Central memory CD8-positive, alpha-beta T cell (primary cell): ENCODE measurements at regions not wholly inside any gene's neighbourhood (a gene's known extent, or its start where the extent isn't known, plus 50 kb on each side); places are given as distances from the start of the nearest gene placed in this dataset.

ENCODE experiments used
- ATAC-seq: fragments of 150-1000 bp; cut with Tn5 transposase; replicated peaks from 2 replicates; pipeline ENCODE4 v1.10.0; 2022; ENCODE audit warnings: mild to moderate bottlenecking, moderate FRiP score, moderate number of reproducible peaks; ENCODE audit not compliant: poor library complexity, severe bottlenecking; ENCODE audit errors: extremely low read depth
- DNase-seq, 2 donors: peaks; one replicate each; pipeline ENCODE4 v3.0.0; 2021; ENCODE audit warnings: low spot score in 2 of 2
- H3K27ac Mint-ChIP-seq: one replicate; pipeline ENCODE4 v1.8.0; 2022; ENCODE audit warnings: low read depth, mild to moderate bottlenecking, moderate library complexity, mixed read lengths
- H3K27me3 Mint-ChIP-seq: one replicate; pipeline ENCODE4 v1.8.0; 2022; ENCODE audit warnings: mixed read lengths
- H3K36me3 Mint-ChIP-seq: one replicate; pipeline ENCODE4 v1.8.0; 2022; ENCODE audit warnings: mild to moderate bottlenecking, moderate library complexity, mixed read lengths; ENCODE audit not compliant: insufficient read depth
- H3K4me1 Mint-ChIP-seq: one replicate; pipeline ENCODE4 v1.8.0; 2022; ENCODE audit warnings: mixed read lengths
- H3K4me3 Mint-ChIP-seq: one replicate; pipeline ENCODE4 v1.8.0; 2022; ENCODE audit warnings: mild to moderate bottlenecking, moderate library complexity, mixed read lengths
- H3K9me3 Mint-ChIP-seq: one replicate; pipeline ENCODE4 v1.8.0; 2022; ENCODE audit warnings: mixed read lengths

DNA sequence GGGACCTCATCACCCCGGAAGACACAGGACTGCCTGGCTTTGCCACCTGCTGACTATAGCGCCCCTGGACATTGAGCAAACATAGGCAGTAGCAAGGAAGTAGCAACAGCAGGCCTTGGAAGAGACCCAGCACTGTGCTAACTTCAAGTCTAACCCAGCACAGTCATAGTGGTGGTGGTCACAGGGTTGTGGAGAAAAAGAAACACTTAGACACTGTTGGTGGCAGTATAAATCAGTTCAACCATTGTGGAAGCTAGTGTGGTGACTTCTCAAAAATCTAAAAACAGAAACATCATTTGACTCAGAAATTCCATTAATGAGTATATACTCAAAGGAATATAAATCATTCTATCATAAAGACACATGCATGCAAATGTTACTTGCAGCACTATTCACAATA, 874.0 kb upstream of the EPHA5 start:
- no peaks in the 10 kb centered on the region for H3K4me1 Mint-ChIP-seq
- no peak overlapping the region for H3K4me3 Mint-ChIP-seq
- DNase-seq = no peak
- ATAC-seq = no peak
- H3K9me3 Mint-ChIP-seq = peaks cover 14% of the 10 kb centered on the region
- H3K27ac Mint-ChIP-seq = no peak overlapping the region
- no peaks in the 10 kb centered on the region for H3K36me3 Mint-ChIP-seq
- H3K27me3 Mint-ChIP-seq = no peaks in the 10 kb centered on the region

DNA sequence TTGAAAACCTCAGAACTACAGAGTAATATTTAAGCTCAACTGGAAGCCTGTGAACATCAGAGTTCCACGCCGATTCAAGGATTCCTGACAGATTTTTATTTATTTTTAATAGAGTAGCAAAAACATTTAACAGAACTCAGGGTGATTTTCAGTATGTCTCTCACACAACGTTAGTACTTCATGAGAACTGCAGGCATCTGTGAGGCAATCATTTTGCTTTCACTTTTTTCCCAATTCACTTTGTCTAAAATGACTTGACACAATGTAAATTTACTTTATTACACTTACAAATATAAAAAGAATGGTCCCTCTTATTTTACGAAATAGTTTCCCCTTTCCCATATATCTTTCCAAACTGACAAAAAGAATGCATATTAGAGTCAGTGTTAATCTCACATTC, 869.5 kb upstream of the EPHA5 start:
- Mint-ChIP-seq H3K27ac (no peak overlapping the region), H3K27me3 (no peaks in the 10 kb centered on the region), H3K9me3 (peaks cover 17% of the 10 kb centered on the region), H3K36me3 (no peaks in the 10 kb centered on the region), H3K4me1 (no peaks in the 10 kb centered on the region), H3K4me3 (no peak overlapping the region)
- ATAC-seq = no peak
- DNase-seq = no peak

DNA sequence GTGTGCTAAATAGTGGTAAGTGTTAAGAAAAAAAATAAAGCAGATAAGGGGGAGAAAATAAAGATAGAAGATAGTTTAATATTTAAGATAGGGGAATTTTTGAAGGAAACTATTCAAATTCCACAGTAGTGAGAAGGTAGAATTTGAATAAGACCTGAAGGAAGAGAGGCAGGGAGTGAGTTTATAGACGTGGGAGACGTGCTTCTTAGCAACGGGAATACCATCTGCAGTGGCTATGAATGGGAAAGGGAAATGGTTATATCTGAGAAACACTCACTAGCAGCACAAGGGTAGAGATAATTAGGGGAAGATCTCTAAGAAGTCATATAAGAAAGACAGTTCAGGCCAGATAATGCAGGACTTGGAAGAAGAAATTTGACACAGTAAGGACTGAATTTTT, 854.5 kb upstream of the EPHA5 start:
- Mint-ChIP-seq H3K36me3 (no peaks in the 10 kb centered on the region), H3K27me3 (no peaks in the 10 kb centered on the region), H3K9me3 (peaks cover 29% of the 10 kb centered on the region), H3K4me3 (no peak overlapping the region), H3K4me1 (no peaks in the 10 kb centered on the region), H3K27ac (no peak overlapping the region)
- no peak for DNase-seq
- no peak for ATAC-seq

DNA sequence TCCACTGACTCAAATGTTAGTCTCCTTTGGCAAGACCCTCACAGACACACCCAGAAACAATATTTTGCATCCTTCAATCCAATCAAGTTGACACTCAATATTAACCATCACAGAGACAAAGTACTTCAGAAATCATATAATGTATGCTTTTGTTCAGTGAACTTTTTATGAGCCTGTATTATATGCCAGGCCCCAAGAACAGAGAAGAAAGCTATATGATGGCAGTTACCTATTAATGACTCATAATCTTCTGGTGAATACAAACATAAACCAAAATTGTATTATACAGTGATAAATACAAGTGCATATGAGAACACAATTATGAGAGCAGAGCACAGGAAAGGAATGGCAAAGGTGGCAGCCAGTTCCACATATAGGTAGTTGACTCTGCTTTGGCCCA, 852.0 kb upstream of the EPHA5 start:
- no peak for ATAC-seq
- DNase-seq = no peak
- Mint-ChIP-seq H3K9me3 (peaks cover 19% of the 10 kb centered on the region), H3K27ac (no peak overlapping the region), H3K4me3 (no peak overlapping the region), H3K4me1 (no peaks in the 10 kb centered on the region), H3K27me3 (no peaks in the 10 kb centered on the region), H3K36me3 (no peaks in the 10 kb centered on the region)

DNA sequence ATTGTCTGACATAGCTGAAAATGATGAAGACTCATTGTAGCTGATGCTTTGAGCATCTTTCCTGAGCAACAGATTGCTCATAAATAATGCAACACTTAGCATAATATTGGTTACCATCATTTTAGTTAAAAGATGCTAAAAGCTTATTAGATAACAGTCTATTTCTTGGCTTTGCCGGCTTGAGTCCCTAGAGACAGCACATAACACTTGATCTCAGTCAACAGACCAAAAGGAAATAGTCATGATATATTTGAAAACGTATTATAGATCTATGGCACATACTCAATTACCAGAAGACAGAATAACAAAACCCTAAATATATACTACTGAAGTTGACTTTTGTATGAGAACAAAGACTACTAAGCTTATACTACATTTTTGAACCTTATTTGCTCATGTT, 846.7 kb upstream of the EPHA5 start:
- no peaks in the 10 kb centered on the region for H3K4me1 Mint-ChIP-seq
- peaks cover 9% of the 10 kb centered on the region for H3K9me3 Mint-ChIP-seq
- H3K27me3 Mint-ChIP-seq = no peaks in the 10 kb centered on the region
- H3K36me3 Mint-ChIP-seq = no peaks in the 10 kb centered on the region
- ATAC-seq = no peak
- H3K4me3 Mint-ChIP-seq = no peak overlapping the region
- H3K27ac Mint-ChIP-seq = no peak overlapping the region
- no peak for DNase-seq

DNA sequence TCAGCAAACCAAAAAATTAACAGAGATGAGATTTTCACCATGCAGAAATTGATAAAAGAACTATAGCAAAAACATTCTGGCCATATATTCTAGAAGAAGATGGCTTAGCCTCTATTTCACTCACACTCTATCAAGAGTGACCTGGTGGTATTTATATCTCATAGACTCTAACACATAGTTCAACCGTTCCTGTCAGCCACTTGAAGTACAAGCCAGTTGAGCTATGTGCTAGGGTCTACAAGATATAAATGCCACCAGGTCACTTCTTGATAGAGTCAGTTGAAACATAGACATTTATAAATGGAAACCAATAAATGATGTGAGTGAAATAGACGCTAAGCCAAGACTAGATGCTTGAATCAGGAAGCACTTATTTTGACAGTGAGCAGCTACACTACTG, 836.7 kb upstream of the EPHA5 start:
- Mint-ChIP-seq H3K27ac (no peak overlapping the region), H3K4me3 (no peak overlapping the region), H3K4me1 (no peaks in the 10 kb centered on the region), H3K36me3 (no peaks in the 10 kb centered on the region), H3K27me3 (no peaks in the 10 kb centered on the region), H3K9me3 (peaks cover 8% of the 10 kb centered on the region)
- ATAC-seq (no peak), DNase-seq (no peak)

DNA sequence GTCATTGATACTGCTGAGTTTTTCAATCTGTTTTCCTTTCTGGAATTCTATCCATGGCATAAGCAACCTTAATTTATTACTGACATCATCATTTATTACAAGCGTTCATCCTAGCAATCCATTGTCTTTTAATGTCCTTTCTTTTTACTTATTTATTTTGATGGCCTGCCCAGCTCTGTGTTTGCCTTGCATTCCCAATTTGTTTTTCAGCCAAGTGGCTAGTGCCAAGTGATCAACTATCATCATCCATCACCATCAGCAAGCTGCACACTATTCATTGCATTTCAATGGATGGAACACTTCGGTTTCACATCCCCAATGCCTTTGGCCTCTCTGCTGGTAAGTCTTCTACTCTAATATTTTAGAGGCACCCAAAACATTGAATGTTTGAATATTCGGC, 831.7 kb upstream of the EPHA5 start:
- H3K27ac Mint-ChIP-seq = no peak overlapping the region
- H3K4me3 Mint-ChIP-seq = no peak overlapping the region
- H3K27me3 Mint-ChIP-seq = no peaks in the 10 kb centered on the region
- no peaks in the 10 kb centered on the region for H3K4me1 Mint-ChIP-seq
- H3K36me3 Mint-ChIP-seq = no peaks in the 10 kb centered on the region
- ATAC-seq (no peak), DNase-seq (no peak)
- H3K9me3 Mint-ChIP-seq = peaks cover 9% of the 10 kb centered on the region

DNA sequence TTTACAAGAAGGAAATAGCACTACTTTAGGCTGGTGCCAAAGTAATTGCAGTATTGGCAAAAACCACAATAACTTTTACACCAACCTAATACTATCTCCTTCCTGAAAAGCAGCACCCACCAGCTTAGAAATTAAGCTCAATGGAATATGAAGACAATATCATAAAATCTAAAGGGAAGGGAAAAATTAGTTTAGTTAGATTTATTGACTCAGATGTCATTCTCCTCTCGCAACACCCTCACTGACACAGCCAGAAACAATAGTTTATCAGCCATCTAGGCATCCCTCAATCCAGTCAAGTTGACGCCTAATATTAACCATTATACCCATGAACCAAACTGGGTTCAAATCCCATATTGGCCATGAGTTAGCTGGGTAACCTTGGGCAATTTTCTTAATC, 820.4 kb upstream of the EPHA5 start:
- DNase-seq = no peak
- no peak for ATAC-seq
- H3K27me3 Mint-ChIP-seq = no peaks in the 10 kb centered on the region
- no peaks in the 10 kb centered on the region for H3K36me3 Mint-ChIP-seq
- H3K9me3 Mint-ChIP-seq = peaks cover 20% of the 10 kb centered on the region
- no peaks in the 10 kb centered on the region for H3K4me1 Mint-ChIP-seq
- no peak overlapping the region for H3K4me3 Mint-ChIP-seq
- H3K27ac Mint-ChIP-seq = no peak overlapping the region

DNA sequence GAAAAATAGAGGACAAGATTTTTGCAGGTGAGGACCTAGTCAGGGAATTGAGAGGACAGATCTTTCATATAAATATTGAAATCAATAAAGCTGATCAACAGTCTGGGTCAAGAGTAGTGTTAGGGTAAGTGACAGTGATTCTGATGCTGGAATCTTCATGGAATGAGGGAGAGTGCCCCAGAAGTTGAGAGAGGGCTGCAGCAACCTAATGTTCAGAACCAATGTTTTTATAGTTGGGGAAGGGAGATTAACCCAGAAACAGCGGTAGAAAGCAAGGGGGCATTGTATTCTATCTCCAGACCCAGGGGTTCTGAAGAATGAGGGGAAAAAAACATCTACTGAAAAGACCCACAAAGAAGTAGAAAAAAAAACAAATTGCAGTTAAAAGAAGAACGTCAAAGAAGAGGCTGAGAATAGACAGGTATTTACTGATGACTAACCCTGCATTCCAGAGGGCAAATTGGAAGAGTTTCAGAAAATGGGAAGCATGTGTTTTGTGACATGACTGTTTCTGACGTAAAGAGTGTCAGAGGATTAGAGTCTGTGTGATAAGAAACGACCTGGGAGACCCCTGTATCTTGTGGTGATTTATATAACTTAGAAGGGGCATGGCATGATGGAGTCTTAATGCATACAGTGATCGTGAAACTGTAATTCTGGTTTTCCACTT, 819.6 kb upstream of the EPHA5 start:
- Mint-ChIP-seq H3K27me3 (no peaks in the 10 kb centered on the region), H3K36me3 (no peaks in the 10 kb centered on the region), H3K9me3 (peaks cover 20% of the 10 kb centered on the region), H3K4me1 (no peaks in the 10 kb centered on the region), H3K27ac (no peak overlapping the region), H3K4me3 (no peak overlapping the region)
- no peak for ATAC-seq
- no peak for DNase-seq

DNA sequence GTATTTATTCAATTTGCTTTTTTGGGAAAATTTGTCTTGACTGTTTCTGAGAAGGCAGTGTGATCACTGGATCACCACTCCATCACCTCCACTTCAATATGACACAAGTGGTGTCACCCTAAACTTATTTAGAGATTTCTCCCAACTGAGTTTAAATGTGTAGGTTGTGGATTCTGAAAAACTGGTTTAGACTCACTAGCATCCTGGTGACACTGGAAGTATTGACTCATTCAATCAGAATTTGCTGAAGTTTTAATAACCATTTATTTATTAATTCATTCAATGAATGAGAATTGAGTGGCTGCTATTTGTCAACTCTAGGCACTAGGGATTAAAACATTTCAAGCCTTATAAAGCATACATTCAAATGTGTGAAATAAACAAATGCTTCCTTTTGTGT, 819.1 kb upstream of the EPHA5 start:
- H3K36me3 Mint-ChIP-seq = no peaks in the 10 kb centered on the region
- H3K27ac Mint-ChIP-seq = no peak overlapping the region
- H3K4me3 Mint-ChIP-seq = no peak overlapping the region
- no peaks in the 10 kb centered on the region for H3K27me3 Mint-ChIP-seq
- peaks cover 20% of the 10 kb centered on the region for H3K9me3 Mint-ChIP-seq
- ATAC-seq = no peak
- H3K4me1 Mint-ChIP-seq = no peaks in the 10 kb centered on the region
- DNase-seq = no peak

DNA sequence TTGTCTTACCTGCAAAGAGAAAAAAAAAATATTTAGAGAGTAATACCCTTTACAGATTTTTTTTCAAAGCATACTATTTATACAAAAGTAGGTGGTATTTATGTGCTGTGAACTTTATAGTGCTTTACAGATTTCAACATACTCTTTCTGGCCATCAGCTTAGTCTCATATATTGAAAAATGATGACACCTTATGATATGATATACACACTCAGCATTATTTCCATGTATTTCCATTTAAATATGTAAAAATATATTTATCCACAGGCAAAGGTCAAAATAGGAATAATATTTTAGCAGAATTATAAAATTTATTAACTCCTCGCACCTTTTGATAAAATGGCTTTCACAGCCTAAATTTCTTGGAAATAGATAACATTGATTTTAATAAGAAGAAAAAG, 815.8 kb upstream of the EPHA5 start:
- no peaks in the 10 kb centered on the region for H3K27me3 Mint-ChIP-seq
- H3K4me3 Mint-ChIP-seq = no peak overlapping the region

DNA sequence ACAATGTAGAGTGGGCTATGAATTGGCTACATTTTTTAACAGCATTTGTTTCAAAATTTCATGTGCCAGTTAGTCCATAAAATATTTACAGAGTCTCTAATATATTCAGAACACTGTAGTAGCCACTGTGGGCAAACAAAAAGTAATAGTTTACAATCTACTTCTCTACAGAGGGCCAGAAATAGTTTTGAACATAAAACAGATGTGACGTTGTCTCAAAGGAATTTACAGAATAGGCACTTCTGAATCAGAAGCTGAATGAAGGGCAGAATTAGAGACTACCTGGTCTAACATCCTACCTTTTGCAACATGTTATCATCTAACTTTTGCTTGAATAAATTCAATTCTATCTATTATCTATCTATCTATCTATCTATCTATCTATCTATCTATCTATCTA, 811.9 kb upstream of the EPHA5 start:
- DNase-seq (no peak), ATAC-seq (no peak)
- H3K36me3 Mint-ChIP-seq = no peaks in the 10 kb centered on the region
- H3K9me3 Mint-ChIP-seq = peaks cover 17% of the 10 kb centered on the region
- H3K4me3 Mint-ChIP-seq = no peak overlapping the region
- no peaks in the 10 kb centered on the region for H3K4me1 Mint-ChIP-seq
- H3K27ac Mint-ChIP-seq = no peak overlapping the region
- no peaks in the 10 kb centered on the region for H3K27me3 Mint-ChIP-seq

More for the DNA sequence above, 815.8 kb upstream of the EPHA5 start:
- DNase-seq (no peak), ATAC-seq (no peak)
- Mint-ChIP-seq H3K4me1 (no peaks in the 10 kb centered on the region), H3K36me3 (no peaks in the 10 kb centered on the region), H3K9me3 (peaks cover 20% of the 10 kb centered on the region), H3K27ac (no peak overlapping the region)

DNA sequence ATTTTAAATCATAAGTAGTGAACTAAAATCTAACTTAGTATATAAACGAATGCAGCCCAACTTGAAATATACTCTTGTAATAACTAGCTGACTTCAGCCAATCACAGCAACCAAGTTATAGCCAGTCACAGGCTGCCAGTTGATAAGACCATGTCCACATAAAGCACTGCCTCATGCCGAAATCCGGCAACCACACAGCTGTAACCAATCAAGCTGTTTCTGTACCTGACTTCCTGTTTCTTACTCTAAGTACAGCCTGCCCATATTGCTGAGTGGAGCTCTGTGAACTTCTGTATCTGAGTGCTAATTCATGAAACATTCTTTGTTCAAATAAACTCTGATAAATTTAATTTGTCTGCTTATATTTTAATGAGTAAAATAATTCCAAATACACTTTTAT, 805.3 kb upstream of the EPHA5 start:
- Mint-ChIP-seq H3K9me3 (peaks cover 15% of the 10 kb centered on the region), H3K4me1 (no peaks in the 10 kb centered on the region), H3K27ac (no peak overlapping the region), H3K27me3 (no peaks in the 10 kb centered on the region), H3K4me3 (no peak overlapping the region), H3K36me3 (no peaks in the 10 kb centered on the region)
- ATAC-seq (no peak), DNase-seq (no peak)

DNA sequence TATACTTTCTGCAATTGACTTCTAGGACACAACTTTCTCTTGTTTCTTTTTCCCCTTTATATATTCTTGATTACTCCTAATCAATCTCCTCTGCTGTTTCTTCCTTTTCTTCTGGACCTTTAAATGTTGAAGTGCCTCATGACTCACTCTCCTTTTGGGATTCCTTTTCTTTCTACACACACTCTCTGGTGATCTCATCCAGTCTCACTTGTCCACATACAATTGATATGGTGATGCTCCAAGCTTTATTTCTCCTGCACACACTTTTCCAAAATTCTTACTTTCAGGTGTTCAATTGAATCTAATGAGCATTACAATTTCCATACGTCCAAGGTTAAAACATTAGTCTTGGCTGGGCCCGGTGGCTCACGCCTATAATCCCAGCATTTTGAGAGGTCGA, 794.8 kb upstream of the EPHA5 start:
- Mint-ChIP-seq H3K27ac (no peak overlapping the region), H3K4me3 (no peak overlapping the region), H3K36me3 (no peaks in the 10 kb centered on the region), H3K9me3 (peaks cover 24% of the 10 kb centered on the region), H3K4me1 (no peaks in the 10 kb centered on the region), H3K27me3 (no peaks in the 10 kb centered on the region)
- ATAC-seq (no peak), DNase-seq (no peak)
